ENCODE measurements at regions not wholly inside any gene's neighbourhood (a gene's known extent, or its start where the extent isn't known, plus 50 kb on each side); places are given as distances from the start of the nearest gene placed in this dataset.

GRCh38 chr7:26556061-26556881 is 264.6 kb downstream of the SNX10 start:
- TF ChIP-seq YY1 (IDR thresholded peaks at IDR 0.05; ENCODE audit: extremely low read depth, insufficient replicate concordance, low read depth, low read length) (no peak), JUND (IDR thresholded peaks at IDR 0.05) (no peak), EZH2phosphoT487 (IDR thresholded peaks at IDR 0.05; ENCODE audit: borderline replicate concordance) (no peak), ZNF274 (IDR thresholded peaks at IDR 0.05; ENCODE audit: low read depth, low read length) (no peak), SIN3A (IDR thresholded peaks at IDR 0.05; ENCODE audit: low read depth) (no peak), SP1 (IDR thresholded peaks at IDR 0.05; ENCODE audit: low read depth) (no peak), SRF (IDR thresholded peaks at IDR 0.05; ENCODE audit: low read depth) (no peak), CEBPB (IDR thresholded peaks at IDR 0.05; ENCODE audit: low read depth) (no peak), EGR1 (IDR thresholded peaks at IDR 0.05; ENCODE audit: low read depth) (no peak), ELF1 (IDR thresholded peaks at IDR 0.05; ENCODE audit: borderline replicate concordance, low read depth) (no peak), ATF3 (IDR thresholded peaks at IDR 0.05) (no peak), RAD21 (IDR thresholded peaks at IDR 0.05; ENCODE audit: low read depth) (no peak), CTCF (IDR thresholded peaks at IDR 0.05 in 2 of 3, conservative IDR thresholded peaks at IDR 0.05 in 1 of 3; ENCODE audit: borderline replicate concordance in 1 of 3, insufficient read depth in 1 of 3, low read depth in 2 of 3, low read length in 2 of 3) (no peak), POLR2A (IDR thresholded peaks at IDR 0.05; ENCODE audit: borderline replicate concordance, extremely low read depth, insufficient read depth, insufficient read length) (no peak), MAX (IDR thresholded peaks at IDR 0.05) (no peak), FOSL1 (IDR thresholded peaks at IDR 0.05; ENCODE audit: low read depth) (no peak), CBX3 (IDR thresholded peaks at IDR 0.05; ENCODE audit: low read depth) (no peak), TCF7L2 (IDR thresholded peaks at IDR 0.05; ENCODE audit: borderline replicate concordance, extremely low read depth, insufficient read depth, insufficient read length) (no peak), REST (IDR thresholded peaks at IDR 0.05; ENCODE audit: low read depth) (no peak)
- no peak overlapping the region for H3K27ac ChIP-seq (ENCODE audit: low read depth, low read length)
- no peaks in the 10 kb centered on the region for H3K79me2 ChIP-seq (ENCODE audit: insufficient read depth, low read length)
- no peaks in the 10 kb centered on the region for H3K4me1 ChIP-seq (ENCODE audit: control insufficient read depth in 1 of 2, insufficient read depth in 2 of 2, low read length in 2 of 2)
- H2AFZ ChIP-seq (ENCODE audit: low read depth, low read length, poor library complexity, severe bottlenecking): no peak overlapping the region
- H3K9me2 ChIP-seq (ENCODE audit: insufficient read depth): no peaks in the 10 kb centered on the region
- ATAC-seq (no peak), DNase-seq (ENCODE audit: low read depth, low spot score) (no peak)
- H4K20me1 ChIP-seq (ENCODE audit: insufficient read depth): no peaks in the 10 kb centered on the region
- H3K36me3 ChIP-seq (ENCODE audit: control insufficient read depth in 1 of 2, insufficient read depth in 2 of 2, low read length in 2 of 2): no peaks in the 10 kb centered on the region
- H3K4me3 ChIP-seq (replicated peaks in 1 of 2; ENCODE audit: low read depth in 1 of 2, low read length in 2 of 2): no peak overlapping the region
- no peaks in the 10 kb centered on the region for H3K9me3 ChIP-seq (ENCODE audit: control insufficient read depth in 1 of 2, insufficient read depth in 1 of 2, low read depth in 1 of 2, low read length in 2 of 2)
- ChIA-PET CTCF (no interaction called here), POLR2A (interaction anchor here (1.3 kb wide), 1 partner anchor 11 kb away, joined by 3 read pairs; no protein-coding TSS in a partner anchor), RAD21 (ENCODE audit: low non-redundant PET in 1 of 2, low total read pairs in 2 of 2, uncharacterized antibody in 2 of 2, unreplicated experiment in 2 of 2) (no interaction called here)
- H3K9ac ChIP-seq (ENCODE audit: low read length): no peak overlapping the region
- no TSS peak for BruUV-seq (replicated peaks)
- H3K4me2 ChIP-seq (ENCODE audit: low read length): no peak overlapping the region
- H3K27me3 ChIP-seq (ENCODE audit: insufficient read depth, low read length): no peaks in the 10 kb centered on the region; the same call in 1 of the 2 replicates
- intact Hi-C loops (cut with micrococcal nuclease): no loop called here
